VCaP (cell line): ENCODE measurements at regions not wholly inside any gene's neighbourhood (a gene's known extent, or its start where the extent isn't known, plus 50 kb on each side); places are given as distances from the start of the nearest gene placed in this dataset.

Experiments
- H3K27ac ChIP-seq: fragments of 450-650 bp; 2 replicates; pipeline ENCODE4 v1.5.1; 2017
- CTCF ChIP-seq: fragments of 450-650 bp; conservative IDR thresholded peaks from 2 replicates; pipeline ENCODE4 v1.5.1; 2017; ENCODE audit warnings: mild to moderate bottlenecking, moderate library complexity

GRCh38 chr1:239287296-239287695, 99.1 kb upstream of the CHRM3 start:
- TF ChIP-seq CTCF = no peak
- H3K27ac ChIP-seq = no peak overlapping the region

GRCh38 chr1:239283216-239283615, 103.2 kb upstream of the CHRM3 start:
- no peak overlapping the region for H3K27ac ChIP-seq
- no peak for TF ChIP-seq CTCF

GRCh38 chr1:239282411-239282810, 104.0 kb upstream of the CHRM3 start:
- H3K27ac ChIP-seq = no peak overlapping the region
- no peak for TF ChIP-seq CTCF

- TF ChIP-seq CTCF = no peak
- H3K27ac ChIP-seq = no peak overlapping the region
Observed at GRCh38 chr1:239276051-239276450, 110.3 kb upstream of the CHRM3 start.

- no peak overlapping the region for H3K27ac ChIP-seq
- no peak for TF ChIP-seq CTCF
Observed at GRCh38 chr1:239274242-239274830, 112.0 kb upstream of the CHRM3 start.

GRCh38 chr1:239270509-239270908, 115.9 kb upstream of the CHRM3 start:
- no peak overlapping the region for H3K27ac ChIP-seq
- no peak for TF ChIP-seq CTCF

GRCh38 chr1:239269706-239270105, 116.7 kb upstream of the CHRM3 start:
- H3K27ac ChIP-seq = no peak overlapping the region
- no peak for TF ChIP-seq CTCF
